Gastroesophageal sphincter (tissue), 3 donors: ENCODE measurements at regions not wholly inside any gene's neighbourhood (a gene's known extent, or its start where the extent isn't known, plus 50 kb on each side); places are given as distances from the start of the nearest gene placed in this dataset.

Source experiments
- CTCF ChIP-seq, 4 experiments: fragments of 200-600 bp in 2 of 4; fragments of 450-650 bp in 2 of 4; sonication (generic) in 1 of 4; IDR thresholded peaks; one replicate each; pipeline ENCODE4 v1.5.1; 2017 to 2019; ENCODE audit warnings: antibody characterized with exemption in 4 of 4, mild to moderate bottlenecking in 2 of 4, moderate library complexity in 2 of 4
- EP300 ChIP-seq: sonication (generic); formaldehyde crosslinking; IDR thresholded peaks from one replicate; pipeline ENCODE4 v1.6.1; 2017; ENCODE audit warnings: antibody characterized with exemption, mild to moderate bottlenecking
- POLR2A ChIP-seq, 2 donors: fragments of 450-650 bp; IDR thresholded peaks; one replicate each; pipeline ENCODE4 v1.6.1; 2017; ENCODE audit warnings: antibody characterized with exemption in 2 of 2, mild to moderate bottlenecking in 2 of 2, moderate library complexity in 1 of 2

DNA sequence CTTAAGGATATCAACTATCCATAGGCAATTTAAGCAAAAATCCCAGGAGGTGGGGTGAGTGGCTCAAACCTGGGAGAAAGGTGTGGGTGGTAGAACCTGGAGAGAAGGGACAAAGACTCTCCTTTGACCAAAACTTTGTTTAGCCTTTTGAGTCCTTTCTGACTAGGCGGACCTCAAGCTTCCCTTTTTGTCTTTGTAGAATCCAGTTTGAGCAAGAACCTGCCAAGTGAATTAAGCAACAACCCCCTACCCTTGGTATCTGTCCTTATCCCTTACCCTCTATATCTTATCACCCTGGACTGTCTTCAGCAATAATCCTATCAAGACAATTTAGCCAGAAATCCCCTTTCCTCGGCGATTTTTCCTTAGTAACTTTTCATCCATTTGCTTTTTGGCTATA lies 53.5 kb upstream of the SLC28A3 start:
- TF ChIP-seq CTCF (IDR thresholded peaks at IDR 0.05) (no peak), POLR2A (IDR thresholded peaks at IDR 0.05) (no peak), EP300 (no peak)
